ENCODE measurements at regions not wholly inside any gene's neighbourhood (a gene's known extent, or its start where the extent isn't known, plus 50 kb on each side); places are given as distances from the start of the nearest gene placed in this dataset.

- no peak for DNase-seq (ENCODE audit: low read depth in 4 of 4, low spot score in 3 of 4)
Measured at GRCh38 chr11:26076233-26076990, 255.5 kb upstream of the ANO3 start.

- DNase-seq (ENCODE audit: low read depth in 4 of 4, low spot score in 3 of 4) = no peak
Measured at GRCh38 chr11:26078231-26078821, 253.6 kb upstream of the ANO3 start.

- no peak for DNase-seq (ENCODE audit: low read depth in 4 of 4, low spot score in 3 of 4)
Measured at GRCh38 chr11:26084313-26084712, 247.6 kb upstream of the ANO3 start.

- no peak for DNase-seq (ENCODE audit: low read depth in 4 of 4, low spot score in 3 of 4)
Measured at GRCh38 chr11:26086028-26086427, 245.9 kb upstream of the ANO3 start.

- DNase-seq (ENCODE audit: low read depth in 4 of 4, low spot score in 3 of 4) = no peak
Measured at GRCh38 chr11:26087120-26087935, 244.6 kb upstream of the ANO3 start.

GRCh38 chr11:26088391-26088790 lies 243.5 kb upstream of the ANO3 start:
- no peak for DNase-seq (ENCODE audit: low read depth in 4 of 4, low spot score in 3 of 4)

GRCh38 chr11:26090651-26091050 lies 241.3 kb upstream of the ANO3 start:
- DNase-seq (ENCODE audit: low read depth in 4 of 4, low spot score in 3 of 4) = no peak

GRCh38 chr11:26093206-26093605 lies 238.7 kb upstream of the ANO3 start:
- no peak for DNase-seq (ENCODE audit: low read depth in 4 of 4, low spot score in 3 of 4)

- DNase-seq (ENCODE audit: low read depth in 4 of 4, low spot score in 3 of 4) = no peak
Measured at GRCh38 chr11:26095340-26095739, 236.6 kb upstream of the ANO3 start.

GRCh38 chr11:26096451-26096850 lies 235.5 kb upstream of the ANO3 start:
- peak in 1 of 4 donors; percentile 28 for DNase-seq (ENCODE audit: low read depth in 4 of 4, low spot score in 3 of 4)

- DNase-seq (ENCODE audit: low read depth in 4 of 4, low spot score in 3 of 4) = no peak
Measured at GRCh38 chr11:26102325-26102724, 229.6 kb upstream of the ANO3 start.

- no peak for DNase-seq (ENCODE audit: low read depth in 4 of 4, low spot score in 3 of 4)
Measured at GRCh38 chr11:26105762-26106423, 226.0 kb upstream of the ANO3 start.

- no peak for DNase-seq (ENCODE audit: low read depth in 4 of 4, low spot score in 3 of 4)
Measured at GRCh38 chr11:26106726-26107125, 225.2 kb upstream of the ANO3 start.

- no peak for DNase-seq (ENCODE audit: low read depth in 4 of 4, low spot score in 3 of 4)
Measured at GRCh38 chr11:26109658-26110368, 222.1 kb upstream of the ANO3 start.

- DNase-seq (ENCODE audit: low read depth in 4 of 4, low spot score in 3 of 4) = no peak
Measured at GRCh38 chr11:26112264-26112663, 219.7 kb upstream of the ANO3 start.

- no peak for DNase-seq (ENCODE audit: low read depth in 4 of 4, low spot score in 3 of 4)
Measured at GRCh38 chr11:26121466-26121865, 210.5 kb upstream of the ANO3 start.

GRCh38 chr11:26126741-26127140 lies 205.2 kb upstream of the ANO3 start:
- DNase-seq (ENCODE audit: low read depth in 4 of 4, low spot score in 3 of 4) = no peak

GRCh38 chr11:26127336-26127735 lies 204.6 kb upstream of the ANO3 start:
- DNase-seq (ENCODE audit: low read depth in 4 of 4, low spot score in 3 of 4) = no peak

- DNase-seq (ENCODE audit: low read depth in 4 of 4, low spot score in 3 of 4) = no peak
Measured at GRCh38 chr11:26131406-26131805, 200.5 kb upstream of the ANO3 start.

GRCh38 chr11:26134053-26134452 lies 197.9 kb upstream of the ANO3 start:
- DNase-seq (ENCODE audit: low read depth in 4 of 4, low spot score in 3 of 4) = no peak
